ENCODE measurements at regions not wholly inside any gene's neighbourhood (a gene's known extent, or its start where the extent isn't known, plus 50 kb on each side); places are given as distances from the start of the nearest gene placed in this dataset.
"Not testable (repeated sequence)": the region's sequence is repeated elsewhere in the genome, so short reads cannot be mapped to it uniquely, and the experiment has no call there.

DNA sequence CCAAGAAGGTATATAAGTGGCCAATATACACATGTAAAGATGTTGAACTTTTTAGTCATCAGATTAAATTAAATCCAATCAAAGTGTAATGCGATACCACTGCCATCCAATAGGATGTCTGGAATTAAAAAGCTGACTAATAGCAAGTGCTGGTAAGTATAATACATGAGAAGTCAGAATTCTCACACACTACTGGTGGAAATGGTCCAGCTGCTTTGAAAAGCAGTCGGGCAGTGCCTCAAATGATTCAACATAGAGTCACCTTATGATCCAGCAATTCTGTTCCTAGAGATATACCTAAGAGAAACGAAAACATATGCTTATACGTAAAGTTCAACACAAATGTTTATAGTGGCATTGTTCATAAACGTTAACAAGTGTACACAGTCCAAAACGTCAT, 124.1 kb upstream of the MYT1L start:
- no peak overlapping the region for H3K4me3 ChIP-seq (ENCODE audit: low read depth in 1 of 5, low read length in 5 of 5)
- no peaks in the 10 kb centered on the region for H3K4me1 ChIP-seq (ENCODE audit: control insufficient read depth in 5 of 5, insufficient read depth in 5 of 5, low read length in 5 of 5)
- peaks cover 0 to 4% (median 0%) of the 10 kb centered on the region in 5 donors for H3K27me3 ChIP-seq (ENCODE audit: control insufficient read depth in 5 of 5, insufficient read depth in 4 of 5, low read length in 5 of 5)
- no peak overlapping the region for H3K9ac ChIP-seq (ENCODE audit: low read length in 5 of 5)
- no peak overlapping the region for H3K27ac ChIP-seq (ENCODE audit: low read depth, low read length)
- peaks cover 0 to 3% (median 0%) of the 10 kb centered on the region in 5 donors for H3K9me3 ChIP-seq (ENCODE audit: control insufficient read depth in 5 of 5, low read length in 5 of 5)
- H3K36me3 ChIP-seq (ENCODE audit: control insufficient read depth in 5 of 5, insufficient read depth in 5 of 5, low read length in 5 of 5): no peaks in the 10 kb centered on the region

DNA sequence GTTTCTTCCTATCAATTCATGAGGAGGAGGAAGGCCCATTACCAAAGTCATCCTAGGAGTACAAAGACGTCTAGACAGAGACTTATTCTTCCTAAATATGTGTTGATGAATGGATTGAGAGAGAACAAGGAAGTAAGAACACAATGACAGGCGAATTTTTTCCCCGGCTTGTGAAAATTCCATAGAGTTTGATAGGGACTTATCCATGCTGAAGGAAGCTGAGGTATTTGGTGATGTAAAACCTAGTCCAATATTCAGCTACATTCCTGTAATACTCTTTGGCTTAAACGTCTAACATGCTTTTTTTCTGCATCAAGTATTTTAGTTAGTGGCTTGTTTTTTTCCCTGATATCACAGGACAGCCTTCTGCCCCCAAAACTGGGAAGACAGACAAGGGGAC, 121.9 kb upstream of the MYT1L start:
- Histone ChIP-seq H3K4me3 (ENCODE audit: low read depth in 1 of 5, low read length in 5 of 5) (no peak overlapping the region), H3K27me3 (ENCODE audit: control insufficient read depth in 5 of 5, insufficient read depth in 4 of 5, low read length in 5 of 5) (peaks cover 0 to 4% (median 0%) of the 10 kb centered on the region in 5 donors), H3K36me3 (ENCODE audit: control insufficient read depth in 5 of 5, insufficient read depth in 5 of 5, low read length in 5 of 5) (no peaks in the 10 kb centered on the region), H3K9me3 (ENCODE audit: control insufficient read depth in 5 of 5, low read length in 5 of 5) (peaks cover 0 to 3% (median 0%) of the 10 kb centered on the region in 5 donors), H3K4me1 (ENCODE audit: control insufficient read depth in 5 of 5, insufficient read depth in 5 of 5, low read length in 5 of 5) (no peaks in the 10 kb centered on the region), H3K9ac (ENCODE audit: low read length in 5 of 5) (no peak overlapping the region), H3K27ac (ENCODE audit: low read depth, low read length) (no peak overlapping the region)

DNA sequence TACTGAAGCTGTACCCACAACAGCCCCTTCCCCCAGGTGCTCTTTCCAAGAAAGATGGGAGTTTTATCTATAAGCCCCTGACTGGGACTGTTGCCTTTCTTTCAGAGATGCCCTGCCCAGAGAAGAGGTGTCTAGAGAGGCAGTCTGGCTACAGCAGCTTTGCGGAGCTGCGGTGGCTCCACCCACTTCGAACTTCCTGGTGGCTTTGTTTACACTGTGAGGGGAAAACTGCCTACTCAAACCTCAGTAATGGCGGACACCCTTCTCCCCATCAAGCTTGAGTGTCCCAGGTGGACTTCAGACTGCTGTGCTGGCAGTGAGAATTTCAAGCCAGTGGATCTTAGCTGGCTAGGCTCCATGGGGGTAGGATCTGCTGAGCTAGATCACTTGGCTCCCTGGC, 120.2 kb upstream of the MYT1L start:
- not testable (repeated sequence) for H3K9ac ChIP-seq (ENCODE audit: low read length in 5 of 5); H3K36me3 ChIP-seq (ENCODE audit: control insufficient read depth in 5 of 5, insufficient read depth in 5 of 5, low read length in 5 of 5); H3K27me3 ChIP-seq (ENCODE audit: control insufficient read depth in 5 of 5, insufficient read depth in 4 of 5, low read length in 5 of 5); H3K4me3 ChIP-seq (ENCODE audit: low read depth in 1 of 5, low read length in 5 of 5); H3K4me1 ChIP-seq (ENCODE audit: control insufficient read depth in 5 of 5, insufficient read depth in 5 of 5, low read length in 5 of 5); H3K9me3 ChIP-seq (ENCODE audit: control insufficient read depth in 5 of 5, low read length in 5 of 5); H3K27ac ChIP-seq (ENCODE audit: low read depth, low read length)

DNA sequence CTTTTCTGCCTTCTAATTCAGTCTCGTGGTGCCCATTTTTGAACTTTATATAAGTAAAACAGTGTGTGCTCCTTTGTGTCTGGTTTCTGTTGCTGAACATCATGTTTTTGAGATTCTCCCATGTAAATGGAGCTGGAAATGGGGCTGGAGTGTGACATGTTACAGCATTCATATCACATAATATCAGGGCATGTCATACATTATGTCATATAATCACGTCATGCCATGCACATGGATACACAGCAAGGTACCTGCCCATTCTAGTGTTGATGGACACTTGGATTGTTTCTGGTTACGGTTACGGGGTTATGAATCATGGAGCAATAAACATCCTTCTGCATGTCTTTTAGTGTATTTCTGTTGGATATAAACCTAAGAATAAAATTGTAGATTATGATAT, 117.1 kb upstream of the MYT1L start:
- H3K9ac ChIP-seq (ENCODE audit: low read length in 5 of 5): no peak overlapping the region
- no peak overlapping the region for H3K4me3 ChIP-seq (ENCODE audit: low read depth in 1 of 5, low read length in 5 of 5)
- H3K27me3 ChIP-seq (ENCODE audit: control insufficient read depth in 5 of 5, insufficient read depth in 4 of 5, low read length in 5 of 5): peaks cover 0 to 2% (median 0%) of the 10 kb centered on the region in 5 donors
- H3K36me3 ChIP-seq (ENCODE audit: control insufficient read depth in 5 of 5, insufficient read depth in 5 of 5, low read length in 5 of 5): no peaks in the 10 kb centered on the region
- no peaks in the 10 kb centered on the region for H3K4me1 ChIP-seq (ENCODE audit: control insufficient read depth in 5 of 5, insufficient read depth in 5 of 5, low read length in 5 of 5)
- no peak overlapping the region for H3K27ac ChIP-seq (ENCODE audit: low read depth, low read length)
- peaks cover 0 to 3% (median 2%) of the 10 kb centered on the region in 5 donors for H3K9me3 ChIP-seq (ENCODE audit: control insufficient read depth in 5 of 5, low read length in 5 of 5)

DNA sequence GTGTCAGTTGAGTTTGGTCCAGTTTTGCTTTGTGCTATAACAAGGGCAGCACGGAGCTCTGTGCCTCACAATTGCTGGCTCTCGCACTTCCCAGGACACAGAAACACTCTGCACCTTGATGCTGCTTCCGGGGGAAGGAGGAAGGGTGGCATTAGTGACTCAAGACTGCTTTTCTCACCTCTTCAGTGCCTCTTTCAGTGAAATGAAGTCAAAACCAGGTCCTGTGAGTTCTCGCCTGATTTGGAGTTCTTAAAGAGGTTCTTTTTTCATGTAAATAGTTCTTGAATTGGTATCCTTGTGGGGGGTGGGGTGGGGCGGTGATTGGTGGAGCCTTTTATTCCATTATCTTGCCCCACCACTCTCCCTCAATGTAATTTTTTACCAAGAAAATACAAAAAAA, 91.5 kb upstream of the MYT1L start:
- Histone ChIP-seq H3K36me3 (ENCODE audit: control insufficient read depth in 5 of 5, insufficient read depth in 5 of 5, low read length in 5 of 5) (no peaks in the 10 kb centered on the region), H3K27ac (ENCODE audit: low read depth, low read length) (no peak overlapping the region), H3K4me1 (ENCODE audit: control insufficient read depth in 5 of 5, insufficient read depth in 5 of 5, low read length in 5 of 5) (no peaks in the 10 kb centered on the region), H3K9ac (ENCODE audit: low read length in 5 of 5) (no peak overlapping the region), H3K9me3 (ENCODE audit: control insufficient read depth in 5 of 5, low read length in 5 of 5) (peaks cover 0 to 7% (median 0%) of the 10 kb centered on the region in 5 donors), H3K4me3 (ENCODE audit: low read depth in 1 of 5, low read length in 5 of 5) (no peak overlapping the region), H3K27me3 (ENCODE audit: control insufficient read depth in 5 of 5, insufficient read depth in 4 of 5, low read length in 5 of 5) (peaks cover 0 to 3% (median 0%) of the 10 kb centered on the region in 5 donors)

DNA sequence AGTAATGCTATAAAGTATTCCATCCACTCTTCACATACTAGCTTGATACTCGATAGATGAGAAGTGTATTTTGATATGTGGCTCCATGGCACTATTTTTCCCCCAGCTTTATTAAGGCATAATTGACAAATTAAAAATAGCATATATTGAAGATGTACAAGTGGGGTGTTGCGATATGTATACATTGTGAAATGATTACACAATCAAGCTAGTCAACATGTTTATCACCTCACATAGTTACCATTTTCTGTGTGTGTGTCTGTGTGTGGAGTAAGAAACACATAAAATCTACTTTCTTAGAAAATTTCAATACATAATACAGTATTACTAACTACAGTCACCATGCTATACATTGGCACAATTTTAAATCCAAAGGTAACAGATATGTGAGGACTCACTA, 82.5 kb upstream of the MYT1L start:
- Histone ChIP-seq H3K36me3 (ENCODE audit: control insufficient read depth in 5 of 5, insufficient read depth in 5 of 5, low read length in 5 of 5) (no peaks in the 10 kb centered on the region), H3K4me1 (ENCODE audit: control insufficient read depth in 5 of 5, insufficient read depth in 5 of 5, low read length in 5 of 5) (no peaks in the 10 kb centered on the region), H3K9me3 (ENCODE audit: control insufficient read depth in 5 of 5, low read length in 5 of 5) (no peaks in the 10 kb centered on the region), H3K27me3 (ENCODE audit: control insufficient read depth in 5 of 5, insufficient read depth in 4 of 5, low read length in 5 of 5) (no peaks in the 10 kb centered on the region), H3K9ac (ENCODE audit: low read length in 5 of 5) (no peak overlapping the region), H3K4me3 (ENCODE audit: low read depth in 1 of 5, low read length in 5 of 5) (no peak overlapping the region), H3K27ac (ENCODE audit: low read depth, low read length) (no peak overlapping the region)

DNA sequence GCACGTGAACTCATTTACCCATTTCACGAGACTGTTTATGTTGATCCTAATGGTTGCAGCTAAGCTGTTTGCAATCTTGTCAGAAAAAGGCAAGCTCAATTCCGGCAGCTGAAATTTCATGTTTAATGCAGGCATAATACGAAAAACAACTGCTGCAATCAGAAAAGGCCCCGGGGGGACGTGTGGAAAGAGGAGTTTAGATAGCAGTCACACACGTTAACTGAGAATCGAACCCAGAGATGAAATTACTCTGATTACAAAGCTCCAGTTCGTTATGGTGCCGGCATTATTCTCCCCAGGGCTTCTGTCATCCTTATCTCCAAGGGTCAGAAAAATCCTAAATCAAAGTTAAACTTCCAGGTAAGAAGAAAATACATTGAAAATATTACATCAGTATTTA, 79.9 kb upstream of the MYT1L start:
- H3K4me1 ChIP-seq (ENCODE audit: control insufficient read depth in 5 of 5, insufficient read depth in 5 of 5, low read length in 5 of 5): no peaks in the 10 kb centered on the region
- peaks cover 0 to 6% (median 2%) of the 10 kb centered on the region in 5 donors for H3K9me3 ChIP-seq (ENCODE audit: control insufficient read depth in 5 of 5, low read length in 5 of 5)
- H3K36me3 ChIP-seq (ENCODE audit: control insufficient read depth in 5 of 5, insufficient read depth in 5 of 5, low read length in 5 of 5): no peaks in the 10 kb centered on the region
- H3K9ac ChIP-seq (ENCODE audit: low read length in 5 of 5): no peak overlapping the region
- H3K27ac ChIP-seq (ENCODE audit: low read depth, low read length): no peak overlapping the region
- H3K4me3 ChIP-seq (ENCODE audit: low read depth in 1 of 5, low read length in 5 of 5): no peak overlapping the region
- H3K27me3 ChIP-seq (ENCODE audit: control insufficient read depth in 5 of 5, insufficient read depth in 4 of 5, low read length in 5 of 5): no peaks in the 10 kb centered on the region

DNA sequence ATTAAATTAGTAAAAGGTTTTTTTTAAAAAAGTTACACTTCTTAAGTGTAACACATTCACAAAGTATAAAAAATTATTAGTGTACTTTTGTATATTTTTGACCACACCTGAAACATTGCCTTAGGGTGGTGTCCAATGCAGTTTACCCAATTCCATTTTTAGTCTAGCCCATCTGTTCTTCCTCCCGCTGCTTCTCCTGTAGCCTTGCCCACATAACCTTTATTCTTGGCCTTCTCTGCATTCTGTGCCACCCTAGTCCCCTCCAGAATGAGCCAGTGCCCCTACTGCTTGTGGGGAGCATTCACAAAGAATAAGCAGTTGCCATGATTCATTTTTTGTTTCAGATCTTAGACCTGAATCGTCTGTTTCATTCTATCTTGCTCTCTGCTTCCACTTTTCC, 78.4 kb upstream of the MYT1L start:
- no peaks in the 10 kb centered on the region for H3K36me3 ChIP-seq (ENCODE audit: control insufficient read depth in 5 of 5, insufficient read depth in 5 of 5, low read length in 5 of 5)
- no peak overlapping the region for H3K9ac ChIP-seq (ENCODE audit: low read length in 5 of 5)
- no peaks in the 10 kb centered on the region for H3K27me3 ChIP-seq (ENCODE audit: control insufficient read depth in 5 of 5, insufficient read depth in 4 of 5, low read length in 5 of 5)

DNA sequence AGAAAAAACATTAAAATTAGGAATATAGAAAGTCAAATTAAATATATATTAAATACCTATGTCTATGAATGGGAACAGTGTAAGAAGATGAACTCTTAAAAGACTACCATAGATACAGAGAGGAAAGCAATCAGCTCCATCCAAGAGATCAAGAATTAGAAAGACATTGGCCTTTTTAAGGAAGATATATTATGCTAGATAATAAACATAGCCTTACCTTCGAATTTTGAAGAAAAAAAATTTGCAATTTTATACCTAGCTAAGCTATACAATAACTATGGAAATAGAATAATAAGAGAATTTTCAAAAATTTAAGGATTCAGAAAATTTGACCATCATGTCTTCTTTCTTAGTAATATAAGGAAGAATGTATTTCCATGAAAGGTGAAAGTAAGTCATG, 74.7 kb upstream of the MYT1L start:
- no peak overlapping the region for H3K27ac ChIP-seq (ENCODE audit: low read depth, low read length)
- H3K9me3 ChIP-seq (ENCODE audit: control insufficient read depth in 5 of 5, low read length in 5 of 5): peaks cover 0 to 16% (median 8%) of the 10 kb centered on the region in 5 donors
- no peaks in the 10 kb centered on the region for H3K27me3 ChIP-seq (ENCODE audit: control insufficient read depth in 5 of 5, insufficient read depth in 4 of 5, low read length in 5 of 5)
- no peak overlapping the region for H3K9ac ChIP-seq (ENCODE audit: low read length in 5 of 5)
- H3K4me3 ChIP-seq (ENCODE audit: low read depth in 1 of 5, low read length in 5 of 5): no peak overlapping the region
- H3K4me1 ChIP-seq (ENCODE audit: control insufficient read depth in 5 of 5, insufficient read depth in 5 of 5, low read length in 5 of 5): no peaks in the 10 kb centered on the region
- no peaks in the 10 kb centered on the region for H3K36me3 ChIP-seq (ENCODE audit: control insufficient read depth in 5 of 5, insufficient read depth in 5 of 5, low read length in 5 of 5)

More for the DNA sequence above, 78.4 kb upstream of the MYT1L start:
- Histone ChIP-seq H3K4me1 (ENCODE audit: control insufficient read depth in 5 of 5, insufficient read depth in 5 of 5, low read length in 5 of 5) (no peaks in the 10 kb centered on the region), H3K9me3 (ENCODE audit: control insufficient read depth in 5 of 5, low read length in 5 of 5) (peaks cover 0 to 16% (median 4%) of the 10 kb centered on the region in 5 donors), H3K4me3 (ENCODE audit: low read depth in 1 of 5, low read length in 5 of 5) (no peak overlapping the region), H3K27ac (ENCODE audit: low read depth, low read length) (no peak overlapping the region)

DNA sequence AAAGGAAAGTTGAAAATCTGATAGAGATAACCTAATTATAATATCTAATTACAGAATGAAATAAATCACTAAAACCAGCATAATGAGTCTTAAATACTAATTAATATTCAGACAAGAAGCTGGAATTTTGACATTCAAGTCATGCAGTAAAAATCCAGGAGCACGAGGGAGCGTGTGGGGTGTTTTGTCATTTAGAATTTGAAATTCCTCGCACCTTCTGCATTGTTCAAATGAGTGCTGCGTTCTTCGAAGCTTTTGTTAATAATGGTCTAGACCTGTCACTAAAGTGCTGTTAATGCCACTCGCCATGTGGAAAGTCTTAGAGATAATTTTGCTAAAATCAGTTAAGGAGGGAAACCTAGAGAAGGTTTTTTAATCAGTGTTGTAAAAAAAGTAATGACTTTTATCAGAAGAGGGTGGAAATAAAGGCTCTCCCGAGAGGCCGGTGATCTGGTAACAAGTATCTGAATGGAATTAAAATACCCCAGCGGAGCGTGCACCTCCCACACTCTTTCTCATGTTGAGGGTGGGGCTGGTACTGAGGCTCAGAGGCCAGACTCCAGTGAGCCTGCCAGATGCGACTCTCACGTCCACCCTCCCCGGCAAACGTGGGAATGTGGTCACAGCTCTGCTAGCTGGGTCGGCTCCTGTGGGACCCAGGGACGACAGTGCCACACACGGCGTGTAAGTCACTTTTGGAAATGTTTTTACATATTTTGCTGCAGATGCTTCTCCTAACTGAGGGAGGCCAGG, 69.4 kb upstream of the MYT1L start:
- H3K4me1 ChIP-seq (ENCODE audit: control insufficient read depth in 5 of 5, insufficient read depth in 5 of 5, low read length in 5 of 5): no peaks in the 10 kb centered on the region
- H3K27me3 ChIP-seq (ENCODE audit: control insufficient read depth in 5 of 5, insufficient read depth in 4 of 5, low read length in 5 of 5): no peaks in the 10 kb centered on the region
- peaks cover 0 to 6% (median 4%) of the 10 kb centered on the region in 5 donors for H3K9me3 ChIP-seq (ENCODE audit: control insufficient read depth in 5 of 5, low read length in 5 of 5)
- no peak overlapping the region for H3K27ac ChIP-seq (ENCODE audit: low read depth, low read length)
- no peak overlapping the region for H3K4me3 ChIP-seq (ENCODE audit: low read depth in 1 of 5, low read length in 5 of 5)
- H3K36me3 ChIP-seq (ENCODE audit: control insufficient read depth in 5 of 5, insufficient read depth in 5 of 5, low read length in 5 of 5): no peaks in the 10 kb centered on the region
- H3K9ac ChIP-seq (ENCODE audit: low read length in 5 of 5): no peak overlapping the region
